H1 (cell line): ENCODE measurements at regions not wholly inside any gene's neighbourhood (a gene's known extent, or its start where the extent isn't known, plus 50 kb on each side); places are given as distances from the start of the nearest gene placed in this dataset.

Experiments
- ASH2L ChIP-seq: fragments of 200-600, 300-600 bp; sonication (generic); IDR thresholded peaks from one replicate; pipeline ENCODE4 v1.7.1; 2017; ENCODE audit warnings: low read length
- GTF2F1 ChIP-seq: IDR thresholded peaks from 2 replicates; pipeline ENCODE4 v1.6.1; 2012; ENCODE audit warnings: low read depth, low read length, improper control_type of control experiment, borderline replicate concordance
- KDM5A ChIP-seq: fragments of 200-600 bp; IDR thresholded peaks from 2 replicates; pipeline ENCODE4 v1.7.1; 2012; ENCODE audit warnings: mild to moderate bottlenecking, low read length, inconsistent platforms, mixed read lengths
- NRF1 ChIP-seq: IDR thresholded peaks from 2 replicates; pipeline ENCODE4 v1.6.1; 2011; ENCODE audit warnings: mild to moderate bottlenecking, low read depth, low read length, improper control_type of control experiment
- POU5F1 ChIP-seq: IDR thresholded peaks from 2 replicates; pipeline ENCODE4 v1.6.1; 2011; ENCODE audit warnings: low read depth, mild to moderate bottlenecking, low read length, moderate library complexity
- RAD21 ChIP-seq, 2 experiments: IDR thresholded peaks in 1 of 2; conservative IDR thresholded peaks in 1 of 2; 2 replicates each; pipeline ENCODE4 v1.6.1; 2011; ENCODE audit warnings: low read depth in 2 of 2, low read length in 2 of 2, improper control_type of control experiment in 1 of 2, inconsistent platforms in 1 of 2, mild to moderate bottlenecking in 1 of 2, moderate library complexity in 1 of 2
- TF ChIP-seq, protein P1 (sequence below): IDR thresholded peaks from 2 replicates; pipeline ENCODE4 v1.6.1; 2011; ENCODE audit warnings: low read length, improper control_type of control experiment

DNA sequence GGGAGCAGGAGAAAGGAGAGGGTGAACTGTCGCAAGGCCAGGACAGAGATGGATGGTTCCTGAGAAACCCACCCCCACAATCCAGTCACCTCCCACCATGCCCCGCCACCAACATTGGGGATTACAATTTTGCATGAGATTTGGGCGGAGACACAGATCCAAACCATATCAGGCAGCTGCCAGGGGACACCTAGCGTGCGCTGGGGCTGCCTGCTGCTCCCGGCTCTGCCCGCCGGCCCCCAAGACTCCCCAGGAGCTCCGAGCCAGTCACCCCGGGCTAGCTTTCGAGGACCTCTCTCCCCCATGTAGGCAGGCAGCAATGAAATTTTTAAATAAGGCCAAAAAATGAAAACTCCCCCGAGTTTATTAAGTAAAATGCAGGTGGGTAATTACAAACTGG is 111.7 kb downstream of the UNCX start (continued):
- TF ChIP-seq RAD21 (IDR thresholded peaks at IDR 0.05 in 1 of 2, conservative IDR thresholded peaks at IDR 0.05 in 1 of 2; ENCODE audit: low read depth in 2 of 2, low read length in 2 of 2): no peak
- TF ChIP-seq ASH2L: no peak
- no peak for TF ChIP-seq POU5F1
- no peak for TF ChIP-seq NRF1
- no peak for TF ChIP-seq GTF2F1
- TF ChIP-seq KDM5A: no peak
- TF ChIP-seq, protein P1, sequence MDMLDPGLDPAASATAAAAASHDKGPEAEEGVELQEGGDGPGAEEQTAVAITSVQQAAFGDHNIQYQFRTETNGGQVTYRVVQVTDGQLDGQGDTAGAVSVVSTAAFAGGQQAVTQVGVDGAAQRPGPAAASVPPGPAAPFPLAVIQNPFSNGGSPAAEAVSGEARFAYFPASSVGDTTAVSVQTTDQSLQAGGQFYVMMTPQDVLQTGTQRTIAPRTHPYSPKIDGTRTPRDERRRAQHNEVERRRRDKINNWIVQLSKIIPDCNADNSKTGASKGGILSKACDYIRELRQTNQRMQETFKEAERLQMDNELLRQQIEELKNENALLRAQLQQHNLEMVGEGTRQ: no peak
